Vagina (tissue), 2 donors: ENCODE measurements at regions not wholly inside any gene's neighbourhood (a gene's known extent, or its start where the extent isn't known, plus 50 kb on each side); places are given as distances from the start of the nearest gene placed in this dataset.

ENCODE experiments used
- CTCF ChIP-seq, 3 experiments: fragments of 450-650 bp in 2 of 3; fragments of 200-600 bp in 1 of 3; sonication (generic) in 1 of 3; IDR thresholded peaks; one replicate each; pipeline ENCODE4 v1.5.1; 2017 to 2019; ENCODE audit warnings: antibody characterized with exemption in 3 of 3, mild to moderate bottlenecking in 2 of 3, moderate library complexity in 2 of 3
- POLR2A ChIP-seq, 2 donors: fragments of 450-650 bp; IDR thresholded peaks; one replicate each; pipeline ENCODE4 v1.6.1; 2017; ENCODE audit warnings: antibody characterized with exemption in 2 of 2, mild to moderate bottlenecking in 2 of 2, moderate library complexity in 2 of 2
- POLR2AphosphoS5 ChIP-seq, 2 donors: sonication (generic); formaldehyde crosslinking; IDR thresholded peaks; one replicate each; pipeline ENCODE4 v1.9.0; 2017; ENCODE audit warnings: antibody characterized with exemption in 2 of 2, mild to moderate bottlenecking in 2 of 2, low read depth in 1 of 2; ENCODE audit not compliant: insufficient read depth in 1 of 2

- TF ChIP-seq POLR2A (IDR thresholded peaks at IDR 0.05) (no peak), POLR2AphosphoS5 (IDR thresholded peaks at IDR 0.05; ENCODE audit: insufficient read depth in 1 of 2, low read depth in 1 of 2) (no peak), CTCF (IDR thresholded peaks at IDR 0.05) (no peak)
Measured at GRCh38 chr4:15344041-15344440, 83.8 kb upstream of the C1QTNF7 start.
